LNCaP clone FGC (cell line): ENCODE measurements at regions not wholly inside any gene's neighbourhood (a gene's known extent, or its start where the extent isn't known, plus 50 kb on each side); places are given as distances from the start of the nearest gene placed in this dataset.

Source experiments
- DNase-seq: peaks from one replicate; pipeline ENCODE4 v3.0.0-alpha.2; 2011; ENCODE audit warnings: low read depth
- H3K4me3 ChIP-seq: 2 replicates; pipeline ENCODE4 v1.5.1; 2011; ENCODE audit warnings: mild to moderate bottlenecking, low read depth, low read length, control low read depth
- TF ChIP-seq, protein P1 (sequence below): IDR thresholded peaks from 2 replicates; pipeline ENCODE4 v1.5.1; 2012; ENCODE audit warnings: mild to moderate bottlenecking; ENCODE audit not compliant: control insufficient read depth, insufficient read depth; ENCODE audit errors: extremely low read depth

- no peak for DNase-seq
- TF ChIP-seq, protein P1, sequence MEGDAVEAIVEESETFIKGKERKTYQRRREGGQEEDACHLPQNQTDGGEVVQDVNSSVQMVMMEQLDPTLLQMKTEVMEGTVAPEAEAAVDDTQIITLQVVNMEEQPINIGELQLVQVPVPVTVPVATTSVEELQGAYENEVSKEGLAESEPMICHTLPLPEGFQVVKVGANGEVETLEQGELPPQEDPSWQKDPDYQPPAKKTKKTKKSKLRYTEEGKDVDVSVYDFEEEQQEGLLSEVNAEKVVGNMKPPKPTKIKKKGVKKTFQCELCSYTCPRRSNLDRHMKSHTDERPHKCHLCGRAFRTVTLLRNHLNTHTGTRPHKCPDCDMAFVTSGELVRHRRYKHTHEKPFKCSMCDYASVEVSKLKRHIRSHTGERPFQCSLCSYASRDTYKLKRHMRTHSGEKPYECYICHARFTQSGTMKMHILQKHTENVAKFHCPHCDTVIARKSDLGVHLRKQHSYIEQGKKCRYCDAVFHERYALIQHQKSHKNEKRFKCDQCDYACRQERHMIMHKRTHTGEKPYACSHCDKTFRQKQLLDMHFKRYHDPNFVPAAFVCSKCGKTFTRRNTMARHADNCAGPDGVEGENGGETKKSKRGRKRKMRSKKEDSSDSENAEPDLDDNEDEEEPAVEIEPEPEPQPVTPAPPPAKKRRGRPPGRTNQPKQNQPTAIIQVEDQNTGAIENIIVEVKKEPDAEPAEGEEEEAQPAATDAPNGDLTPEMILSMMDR: no peak
- H3K4me3 ChIP-seq: no peak overlapping the region
Observed at GRCh38 chr12:45627407-45628069, 102.0 kb upstream of the ARID2 start.

- TF ChIP-seq, protein P1: no peak
- no peak overlapping the region for H3K4me3 ChIP-seq
- no peak for DNase-seq
Observed at GRCh38 chr12:45629292-45629691, 100.2 kb upstream of the ARID2 start.

- TF ChIP-seq, protein P1: no peak
- DNase-seq: no peak
- no peak overlapping the region for H3K4me3 ChIP-seq
Observed at GRCh38 chr12:45633733-45634132, 95.8 kb upstream of the ARID2 start.

GRCh38 chr12:45634273-45634917, 95.1 kb upstream of the ARID2 start:
- no peak for DNase-seq
- TF ChIP-seq, protein P1: no peak
- H3K4me3 ChIP-seq: no peak overlapping the region

DNA sequence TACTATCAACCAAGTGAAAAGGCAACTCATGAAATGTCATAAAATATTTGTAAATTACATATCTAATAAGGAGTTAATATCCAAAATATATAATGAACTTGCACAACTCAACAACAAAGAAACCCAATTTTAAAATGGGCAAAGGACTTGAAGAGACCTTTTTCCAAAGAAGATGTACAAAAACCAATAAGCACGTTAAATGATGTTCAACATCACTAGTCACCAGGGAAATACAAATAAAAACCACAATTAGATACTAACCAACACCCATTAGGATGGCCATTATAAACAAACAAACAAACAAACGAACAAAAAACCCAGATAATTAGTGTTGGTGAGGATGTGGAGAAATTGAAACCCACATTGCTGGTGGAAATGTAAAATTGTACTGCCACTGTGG, 92.3 kb upstream of the ARID2 start:
- H3K4me3 ChIP-seq: no peak overlapping the region
- TF ChIP-seq, protein P1: no peak
- DNase-seq: no peak

GRCh38 chr12:45637706-45638105, 91.8 kb upstream of the ARID2 start:
- DNase-seq: no peak
- TF ChIP-seq, protein P1: no peak
- H3K4me3 ChIP-seq: no peak overlapping the region

DNA sequence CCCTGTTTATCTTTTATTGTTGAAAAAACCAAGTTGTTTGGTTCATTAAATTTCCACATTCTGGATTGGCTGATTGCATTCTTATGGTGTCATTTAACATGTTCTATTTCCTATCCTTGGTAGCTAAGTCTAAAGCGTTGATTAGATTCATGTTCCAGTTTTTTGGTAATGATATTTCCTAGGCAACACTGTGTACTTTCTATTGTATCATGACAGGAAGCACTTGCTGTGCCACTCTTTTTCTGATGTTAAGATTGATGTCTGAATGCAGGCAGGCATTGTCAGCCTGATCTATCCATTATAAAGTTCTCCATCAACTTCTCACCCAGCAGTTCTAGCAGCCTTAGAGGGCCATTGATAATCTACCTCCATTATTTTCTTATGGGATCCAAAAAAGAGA, 91.1 kb upstream of the ARID2 start:
- H3K4me3 ChIP-seq: no peak overlapping the region
- TF ChIP-seq, protein P1: no peak
- DNase-seq: no peak
